ENCODE measurements at regions not wholly inside any gene's neighbourhood (a gene's known extent, or its start where the extent isn't known, plus 50 kb on each side); places are given as distances from the start of the nearest gene placed in this dataset.

- no peaks in the 10 kb centered on the region for H3K36me3 ChIP-seq (ENCODE audit: low read depth, missing control alignments)
- TF ChIP-seq, protein P1, sequence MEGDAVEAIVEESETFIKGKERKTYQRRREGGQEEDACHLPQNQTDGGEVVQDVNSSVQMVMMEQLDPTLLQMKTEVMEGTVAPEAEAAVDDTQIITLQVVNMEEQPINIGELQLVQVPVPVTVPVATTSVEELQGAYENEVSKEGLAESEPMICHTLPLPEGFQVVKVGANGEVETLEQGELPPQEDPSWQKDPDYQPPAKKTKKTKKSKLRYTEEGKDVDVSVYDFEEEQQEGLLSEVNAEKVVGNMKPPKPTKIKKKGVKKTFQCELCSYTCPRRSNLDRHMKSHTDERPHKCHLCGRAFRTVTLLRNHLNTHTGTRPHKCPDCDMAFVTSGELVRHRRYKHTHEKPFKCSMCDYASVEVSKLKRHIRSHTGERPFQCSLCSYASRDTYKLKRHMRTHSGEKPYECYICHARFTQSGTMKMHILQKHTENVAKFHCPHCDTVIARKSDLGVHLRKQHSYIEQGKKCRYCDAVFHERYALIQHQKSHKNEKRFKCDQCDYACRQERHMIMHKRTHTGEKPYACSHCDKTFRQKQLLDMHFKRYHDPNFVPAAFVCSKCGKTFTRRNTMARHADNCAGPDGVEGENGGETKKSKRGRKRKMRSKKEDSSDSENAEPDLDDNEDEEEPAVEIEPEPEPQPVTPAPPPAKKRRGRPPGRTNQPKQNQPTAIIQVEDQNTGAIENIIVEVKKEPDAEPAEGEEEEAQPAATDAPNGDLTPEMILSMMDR (IDR thresholded peaks at IDR 0.05): no peak
- TF ChIP-seq POLR2A (IDR thresholded peaks at IDR 0.05): no peak
- no peak for DNase-seq
- WGBS, 2 donors: 91 to 100% methylated on average over 3 to 6 of the region's 6 CpGs
- intact Hi-C loops (cut with DNase I; ENCODE audit: low total_unique reads): no loop called here
- no peaks in the 10 kb centered on the region for H3K4me1 ChIP-seq
- no peak overlapping the region for H3K4me3 ChIP-seq
- H3K27ac ChIP-seq: no peak overlapping the region
- H3K9me3 ChIP-seq: no peaks in the 10 kb centered on the region
- H3K27me3 ChIP-seq: no peaks in the 10 kb centered on the region
Observed at GRCh38 chr10:47057471-47057870, 146.2 kb downstream of the PTPN20 start.

DNA sequence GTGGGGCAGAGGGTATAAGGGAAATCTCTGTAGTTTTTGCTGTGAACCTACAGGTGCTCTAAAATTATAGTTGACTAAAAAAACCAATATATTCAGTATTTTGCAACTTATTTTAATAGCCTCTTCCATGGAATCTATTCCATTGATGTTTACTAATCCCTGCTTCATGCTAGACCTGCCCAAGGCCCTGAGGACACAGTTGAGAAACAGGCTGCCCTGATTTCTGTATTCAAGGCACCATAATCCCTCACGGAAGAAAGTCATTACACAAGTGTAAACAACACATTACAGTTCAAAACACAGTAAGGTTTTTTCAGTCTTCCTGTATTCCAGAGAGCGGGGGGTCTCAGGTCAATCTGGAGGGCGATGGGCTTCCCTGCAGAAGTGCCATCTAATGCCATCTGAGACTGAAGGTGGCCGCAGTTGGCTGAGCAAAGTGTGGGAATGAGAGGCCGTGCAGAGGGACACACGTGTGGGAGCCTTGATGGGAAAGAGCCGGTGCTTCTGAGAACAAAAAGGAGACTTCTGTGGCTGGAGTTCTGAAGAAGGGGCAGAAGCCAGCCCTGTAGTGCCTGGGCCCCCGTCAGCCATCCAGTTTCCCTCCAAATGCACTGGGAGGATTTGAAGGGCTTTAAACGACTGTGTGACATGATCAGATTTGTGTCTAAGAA lies 146.9 kb downstream of the PTPN20 start:
- TF ChIP-seq, protein P1 (IDR thresholded peaks at IDR 0.05): no peak
- no peak for TF ChIP-seq POLR2A (IDR thresholded peaks at IDR 0.05)
- Histone ChIP-seq H3K4me1 (no peaks in the 10 kb centered on the region), H3K36me3 (ENCODE audit: low read depth, missing control alignments) (no peaks in the 10 kb centered on the region), H3K27me3 (no peaks in the 10 kb centered on the region), H3K9me3 (no peaks in the 10 kb centered on the region), H3K27ac (no peak overlapping the region), H3K4me3 (no peak overlapping the region)
- 88 to 92% methylated on average over 9 of the region's 9 CpGs for WGBS, 2 donors
- intact Hi-C loops (cut with DNase I; ENCODE audit: low total_unique reads): no loop called here
- no peak for DNase-seq

DNA sequence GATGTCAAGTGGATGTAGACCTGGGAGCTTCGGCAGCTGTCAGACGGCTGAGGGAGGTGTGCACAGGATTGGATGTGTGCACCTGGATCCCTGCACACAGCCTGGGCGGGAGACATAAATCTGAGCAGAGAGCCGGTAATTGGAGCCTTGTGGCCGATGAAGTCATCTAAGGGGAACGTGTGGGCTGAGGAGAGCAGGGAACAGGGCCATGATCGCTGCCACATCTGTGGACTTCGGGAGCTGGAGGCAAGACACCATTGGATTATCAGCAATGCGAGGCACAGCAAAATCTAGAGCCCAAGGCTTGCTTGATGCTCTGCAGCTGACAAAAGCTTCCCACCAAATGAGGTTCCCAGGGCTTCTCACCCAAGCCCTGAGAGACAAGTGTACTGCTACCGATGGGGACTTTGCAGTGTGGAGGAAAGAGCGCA lies 147.7 kb downstream of the PTPN20 start:
- Histone ChIP-seq H3K9me3 (no peaks in the 10 kb centered on the region), H3K27ac (no peak overlapping the region), H3K36me3 (ENCODE audit: low read depth, missing control alignments) (no peaks in the 10 kb centered on the region), H3K4me1 (no peaks in the 10 kb centered on the region), H3K4me3 (no peak overlapping the region), H3K27me3 (no peaks in the 10 kb centered on the region)
- intact Hi-C loops (cut with DNase I; ENCODE audit: low total_unique reads): no loop called here
- 64 to 82% methylated on average over 10 to 11 of the region's 11 CpGs for WGBS, 2 donors
- no peak for DNase-seq
- TF ChIP-seq POLR2A (IDR thresholded peaks at IDR 0.05): no peak
- TF ChIP-seq, protein P1 (IDR thresholded peaks at IDR 0.05): no peak

DNA sequence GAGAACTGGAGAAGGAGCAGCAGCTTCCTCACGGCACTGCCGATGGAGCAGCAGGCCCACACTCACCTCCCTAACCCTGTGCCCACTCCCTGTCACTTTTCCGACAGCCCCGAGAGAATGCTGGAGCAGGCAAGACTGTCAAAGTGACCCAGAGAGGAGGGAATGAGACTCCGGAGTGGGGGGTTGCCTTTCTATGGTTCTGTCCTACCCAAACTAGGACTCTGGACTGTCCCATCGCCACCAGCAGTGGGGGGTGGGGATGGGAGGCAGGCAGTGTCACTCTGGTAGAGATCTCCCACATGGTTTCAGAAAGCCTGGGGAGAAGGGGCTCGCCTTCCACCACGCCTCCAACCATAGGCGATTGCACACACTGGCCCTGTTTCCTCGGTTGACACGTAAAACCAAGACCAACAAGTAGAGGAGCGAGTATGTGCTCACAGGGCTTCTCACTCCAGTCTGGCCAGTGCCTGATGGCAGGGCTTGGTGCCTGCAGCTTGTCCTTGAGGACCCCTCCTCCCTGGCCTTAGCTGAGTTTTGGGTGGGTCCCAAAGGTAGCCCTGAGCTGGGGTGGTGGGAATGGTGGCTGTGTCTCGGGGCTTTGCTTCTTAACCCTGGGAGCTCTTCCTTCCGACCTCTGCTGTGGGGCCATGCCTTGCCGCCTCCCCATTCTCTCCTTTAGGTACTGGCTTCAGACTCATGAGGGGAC lies 148.5 kb downstream of the PTPN20 start:
- Histone ChIP-seq H3K36me3 (ENCODE audit: low read depth, missing control alignments) (no peaks in the 10 kb centered on the region), H3K27ac (no peak overlapping the region), H3K4me1 (no peaks in the 10 kb centered on the region), H3K4me3 (no peak overlapping the region), H3K9me3 (no peaks in the 10 kb centered on the region), H3K27me3 (no peaks in the 10 kb centered on the region)
- no peak for TF ChIP-seq POLR2A (IDR thresholded peaks at IDR 0.05)
- TF ChIP-seq, protein P1 (IDR thresholded peaks at IDR 0.05): no peak
- intact Hi-C loops (cut with DNase I; ENCODE audit: low total_unique reads): no loop called here
- 90 to 94% methylated on average over 9 to 15 of the region's 15 CpGs for WGBS, 2 donors
- no peak for DNase-seq
